Liver (tissue), 8 donors: ENCODE measurements at regions not wholly inside any gene's neighbourhood (a gene's known extent, or its start where the extent isn't known, plus 50 kb on each side); places are given as distances from the start of the nearest gene placed in this dataset.

Experiments
- DNase-seq: peaks from one replicate; pipeline ENCODE4 v3.0.0-alpha.2; 2017; ENCODE audit warnings: low spot score
- H3K27ac ChIP-seq, 2 donors: one replicate each; pipeline ENCODE4 v1.7.0; 2013; ENCODE audit warnings: inconsistent platforms in 2 of 2, low read length in 2 of 2, control low read depth in 1 of 2, low read depth in 1 of 2, mild to moderate bottlenecking in 1 of 2
- H3K27me3 ChIP-seq, 4 donors: one replicate each; pipeline versions ENCODE4 v1.6.1 to v1.7.0; 2013; ENCODE audit warnings: low read length in 3 of 4, inconsistent platforms in 1 of 4, mild to moderate bottlenecking in 1 of 4, moderate library complexity in 1 of 4; ENCODE audit not compliant: control insufficient read depth in 4 of 4, insufficient read depth in 4 of 4
- H3K36me3 ChIP-seq, 4 donors: one replicate each; pipeline versions ENCODE4 v1.6.1 to v1.7.0; 2013; ENCODE audit warnings: low read length in 3 of 4, mild to moderate bottlenecking in 3 of 4, low read depth in 1 of 4, moderate library complexity in 1 of 4; ENCODE audit not compliant: control insufficient read depth in 4 of 4, insufficient read depth in 3 of 4
- H3K4me1 ChIP-seq, 4 donors: one replicate each; pipeline versions ENCODE4 v1.6.1 to v1.7.0; 2013; ENCODE audit warnings: low read length in 3 of 4, mild to moderate bottlenecking in 3 of 4, moderate library complexity in 1 of 4; ENCODE audit not compliant: control insufficient read depth in 4 of 4, insufficient read depth in 4 of 4
- H3K4me3 ChIP-seq, 3 donors: one replicate each; pipeline versions ENCODE4 v1.6.1 to v1.7.0; 2013; ENCODE audit warnings: low read length in 3 of 3, control low read depth in 1 of 3, low read depth in 1 of 3, mild to moderate bottlenecking in 1 of 3
- H3K9ac ChIP-seq, 2 donors: one replicate each; pipeline ENCODE4 v1.7.0; 2013; ENCODE audit warnings: low read length in 2 of 2, mild to moderate bottlenecking in 2 of 2, moderate library complexity in 2 of 2, control low read depth in 1 of 2, low read depth in 1 of 2
- H3K9me3 ChIP-seq, 4 donors: one replicate each; pipeline versions ENCODE4 v1.6.1 to v1.7.0; 2013; ENCODE audit warnings: low read length in 3 of 4; ENCODE audit not compliant: control insufficient read depth in 4 of 4
- ATF3 ChIP-seq: IDR thresholded peaks from 2 replicates; pipeline ENCODE4 v1.6.1; 2016; ENCODE audit warnings: antibody characterized with exemption
- FOXA1 ChIP-seq: IDR thresholded peaks from 2 replicates; pipeline ENCODE4 v1.6.1; 2016; ENCODE audit warnings: antibody characterized with exemption
- FOXA2 ChIP-seq: IDR thresholded peaks from 2 replicates; pipeline ENCODE4 v1.6.1; 2016; ENCODE audit warnings: antibody characterized with exemption
- GABPA ChIP-seq, 2 donors: IDR thresholded peaks in 1 of 2; conservative IDR thresholded peaks in 1 of 2; 2 replicates each; pipeline ENCODE4 v1.6.1; 2016; ENCODE audit warnings: antibody characterized with exemption in 2 of 2, mild to moderate bottlenecking in 1 of 2, moderate library complexity in 1 of 2
- HNF4A ChIP-seq, 2 donors: conservative IDR thresholded peaks; 2 replicates each; pipeline ENCODE4 v1.6.1; 2016; ENCODE audit warnings: antibody characterized with exemption in 2 of 2, mild to moderate bottlenecking in 2 of 2
- HNF4G ChIP-seq: IDR thresholded peaks from 2 replicates; pipeline ENCODE4 v1.6.1; 2016; ENCODE audit warnings: antibody characterized with exemption
- JUND ChIP-seq, 2 donors: IDR thresholded peaks; 2 replicates each; pipeline ENCODE4 v1.6.1; 2016; ENCODE audit warnings: antibody characterized with exemption in 2 of 2
- NR2F2 ChIP-seq: IDR thresholded peaks from 2 replicates; pipeline ENCODE4 v1.6.1; 2016; ENCODE audit warnings: antibody characterized with exemption
- RAD21 ChIP-seq, 2 donors: IDR thresholded peaks; 2 replicates each; pipeline ENCODE4 v1.6.1; 2016; ENCODE audit warnings: antibody characterized with exemption in 2 of 2, mild to moderate bottlenecking in 2 of 2
- RXRA ChIP-seq, 2 donors: IDR thresholded peaks; 2 replicates each; pipeline ENCODE4 v1.6.1; 2017 to 2018; ENCODE audit warnings: antibody characterized with exemption in 2 of 2, mild to moderate bottlenecking in 1 of 2
- SP1 ChIP-seq: IDR thresholded peaks from 2 replicates; pipeline ENCODE4 v1.6.1; 2018; ENCODE audit warnings: antibody characterized with exemption, mild to moderate bottlenecking
- TAF1 ChIP-seq: conservative IDR thresholded peaks from 2 replicates; pipeline ENCODE4 v1.6.1; 2016; ENCODE audit warnings: antibody characterized with exemption, mild to moderate bottlenecking
- YY1 ChIP-seq: IDR thresholded peaks from 2 replicates; pipeline ENCODE4 v1.6.1; 2016; ENCODE audit warnings: antibody characterized with exemption, mild to moderate bottlenecking
- ZBTB33 ChIP-seq: IDR thresholded peaks from 2 replicates; pipeline ENCODE4 v1.6.1; 2016; ENCODE audit warnings: antibody characterized with exemption
- WGBS: extraction: QIAGEN DNeasy Blood & Tissue Kit; methylation state at CpG from one replicate; pipeline ENCODE4 v1.1.7; 2013; 5-methylcytosine and 5-hydroxymethylcytosine counted together
- TF ChIP-seq, protein P1 (sequence below): fragments of 150-350 bp; IDR thresholded peaks from 2 replicates; pipeline ENCODE4 v1.5.1; 2017; ENCODE audit warnings: improper control_type of control experiment, low read depth, low read length; ENCODE audit not compliant: missing input control
- donor health status: healthy.
- donor health status: healthy.
- donor health status: healthy.
- donor health status: healthy.
- donor health status: healthy.

DNA sequence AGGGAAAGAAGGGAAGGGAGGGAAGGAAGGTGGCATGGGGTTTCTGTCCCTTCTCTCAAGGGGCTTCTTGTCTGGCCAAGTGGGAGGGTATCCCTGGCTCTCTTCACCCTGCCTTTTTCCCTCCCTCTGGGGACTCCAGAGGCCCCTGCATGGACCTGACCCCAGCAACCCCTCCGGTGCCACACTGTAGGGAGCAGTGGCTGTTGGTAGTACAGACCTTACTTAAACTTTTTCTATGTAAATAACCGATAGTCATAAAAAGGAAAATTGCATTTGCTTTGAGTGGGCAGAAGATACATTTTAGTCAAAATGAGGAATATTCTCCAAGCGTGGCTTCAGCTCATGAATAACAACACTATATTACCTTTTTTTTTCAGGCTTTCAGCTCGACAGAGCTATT lies 1384.0 kb downstream of the BRD1 start:
- DNase-seq, result no peak
- TF ChIP-seq GABPA (IDR thresholded peaks at IDR 0.05 in 1 of 2, conservative IDR thresholded peaks at IDR 0.05 in 1 of 2), result no peak
- no peak for TF ChIP-seq SP1
- TF ChIP-seq RAD21 (IDR thresholded peaks at IDR 0.05), result no peak
- TF ChIP-seq HNF4A (conservative IDR thresholded peaks at IDR 0.05), result no peak
- no peak for TF ChIP-seq FOXA1
- TF ChIP-seq YY1, result no peak
- TF ChIP-seq RXRA (IDR thresholded peaks at IDR 0.05), result no peak
- no peak for TF ChIP-seq TAF1
- TF ChIP-seq ZBTB33, result no peak
- Histone ChIP-seq H3K4me1 (no peaks in the 10 kb centered on the region), H3K4me3 (no peak overlapping the region), H3K9me3 (no peaks in the 10 kb centered on the region), H3K36me3 (no peaks in the 10 kb centered on the region), H3K9ac (no peak overlapping the region), H3K27me3 (peaks cover 0 to 3% (median under 1%) of the 10 kb centered on the region in 4 donors), H3K27ac (no peak overlapping the region)
- 83% methylated on average over 4 of the region's 4 CpGs for WGBS

GRCh38 chr22:48442663-48443062 lies 1385.0 kb downstream of the BRD1 start:
- Histone ChIP-seq H3K4me3 (no peak overlapping the region), H3K9me3 (no peaks in the 10 kb centered on the region), H3K27me3 (peaks cover 0 to 3% (median under 1%) of the 10 kb centered on the region in 4 donors), H3K9ac (no peak overlapping the region), H3K27ac (no peak overlapping the region), H3K36me3 (no peaks in the 10 kb centered on the region), H3K4me1 (no peaks in the 10 kb centered on the region)
- no peak for DNase-seq
- 61% methylated on average over 8 of the region's 8 CpGs for WGBS
- TF ChIP-seq FOXA2 (no peak), SP1 (no peak), HNF4G (no peak), RXRA (IDR thresholded peaks at IDR 0.05) (no peak), JUND (IDR thresholded peaks at IDR 0.05) (no peak), ZBTB33 (no peak), HNF4A (conservative IDR thresholded peaks at IDR 0.05) (no peak), ATF3 (no peak)

DNA sequence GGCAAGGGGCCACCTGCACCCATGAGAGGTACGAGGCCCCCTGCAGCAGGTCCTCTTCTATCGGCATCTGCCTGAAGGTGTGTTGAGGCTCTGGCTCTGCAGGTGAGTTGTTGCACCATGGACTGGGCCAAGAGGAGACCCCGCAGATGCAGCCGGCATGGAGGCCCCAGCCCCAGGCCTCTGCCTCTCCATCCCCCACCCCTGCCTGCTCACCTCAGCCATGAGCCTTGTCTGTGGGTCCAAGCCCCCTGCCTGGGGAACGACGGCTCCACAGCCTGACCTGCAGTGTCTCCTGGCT lies 1386.2 kb downstream of the BRD1 start:
- H3K9me3 ChIP-seq, result no peaks in the 10 kb centered on the region
- TF ChIP-seq TAF1 (no peak), NR2F2 (no peak), SP1 (no peak), JUND (IDR thresholded peaks at IDR 0.05) (no peak), HNF4G (no peak)
- TF ChIP-seq, protein P1, sequence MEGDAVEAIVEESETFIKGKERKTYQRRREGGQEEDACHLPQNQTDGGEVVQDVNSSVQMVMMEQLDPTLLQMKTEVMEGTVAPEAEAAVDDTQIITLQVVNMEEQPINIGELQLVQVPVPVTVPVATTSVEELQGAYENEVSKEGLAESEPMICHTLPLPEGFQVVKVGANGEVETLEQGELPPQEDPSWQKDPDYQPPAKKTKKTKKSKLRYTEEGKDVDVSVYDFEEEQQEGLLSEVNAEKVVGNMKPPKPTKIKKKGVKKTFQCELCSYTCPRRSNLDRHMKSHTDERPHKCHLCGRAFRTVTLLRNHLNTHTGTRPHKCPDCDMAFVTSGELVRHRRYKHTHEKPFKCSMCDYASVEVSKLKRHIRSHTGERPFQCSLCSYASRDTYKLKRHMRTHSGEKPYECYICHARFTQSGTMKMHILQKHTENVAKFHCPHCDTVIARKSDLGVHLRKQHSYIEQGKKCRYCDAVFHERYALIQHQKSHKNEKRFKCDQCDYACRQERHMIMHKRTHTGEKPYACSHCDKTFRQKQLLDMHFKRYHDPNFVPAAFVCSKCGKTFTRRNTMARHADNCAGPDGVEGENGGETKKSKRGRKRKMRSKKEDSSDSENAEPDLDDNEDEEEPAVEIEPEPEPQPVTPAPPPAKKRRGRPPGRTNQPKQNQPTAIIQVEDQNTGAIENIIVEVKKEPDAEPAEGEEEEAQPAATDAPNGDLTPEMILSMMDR, result no peak
- peaks cover 0 to 3% (median under 1%) of the 10 kb centered on the region in 4 donors for H3K27me3 ChIP-seq
- no peak overlapping the region for H3K27ac ChIP-seq
- no peaks in the 10 kb centered on the region for H3K36me3 ChIP-seq
- WGBS, result 60% methylated on average over 6 of the region's 6 CpGs
- no peak overlapping the region for H3K4me3 ChIP-seq
- no peaks in the 10 kb centered on the region for H3K4me1 ChIP-seq
- H3K9ac ChIP-seq, result no peak overlapping the region
- no peak for DNase-seq
